ENCODE measurements at regions not wholly inside any gene's neighbourhood (a gene's known extent, or its start where the extent isn't known, plus 50 kb on each side); places are given as distances from the start of the nearest gene placed in this dataset.

DNA sequence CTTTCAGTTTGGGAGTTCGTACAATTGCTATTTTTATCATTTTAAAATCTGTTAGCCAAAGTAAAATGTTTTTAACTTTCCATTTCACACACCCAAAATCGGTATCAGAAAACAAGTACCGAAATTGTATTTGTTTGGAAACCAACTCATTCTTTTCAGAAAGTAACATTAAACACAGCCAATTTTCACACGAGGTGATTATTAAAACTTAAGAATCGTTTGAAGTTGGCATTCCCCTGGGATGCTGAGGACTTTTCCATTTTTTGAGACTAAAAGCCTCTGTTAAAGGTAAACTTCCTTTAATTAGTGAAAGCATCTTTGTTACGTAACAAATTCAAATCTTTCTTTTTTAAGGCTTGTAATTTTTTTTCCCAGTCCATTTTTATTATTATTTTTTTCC lies 623.0 kb downstream of the VRK1 start:
- TF ChIP-seq EZH2phosphoT487 (IDR thresholded peaks at IDR 0.05; ENCODE audit: insufficient read depth, low read depth): no peak
- TF ChIP-seq EZH2 (IDR thresholded peaks at IDR 0.05; ENCODE audit: insufficient read depth, poor library complexity, severe bottlenecking): no peak

Data from GM23248 (cell line).